Esophagus (tissue), 2 donors: ENCODE measurements at regions not wholly inside any gene's neighbourhood (a gene's known extent, or its start where the extent isn't known, plus 50 kb on each side); places are given as distances from the start of the nearest gene placed in this dataset.
"Not testable (repeated sequence)": the region's sequence is repeated elsewhere in the genome, so short reads cannot be mapped to it uniquely, and the experiment has no call there.

Source experiments
- H3K27ac ChIP-seq, 2 donors: one replicate each; pipeline ENCODE4 v1.5.1; 2013; ENCODE audit warnings: low read depth in 2 of 2, mild to moderate bottlenecking in 2 of 2, inconsistent platforms in 1 of 2, low read length in 1 of 2, moderate library complexity in 1 of 2
- H3K27me3 ChIP-seq, 2 donors: one replicate each; pipeline ENCODE4 v1.6.1; 2013; ENCODE audit warnings: low read length in 2 of 2, control low read depth in 1 of 2, mild to moderate bottlenecking in 1 of 2; ENCODE audit not compliant: insufficient read depth in 2 of 2, control insufficient read depth in 1 of 2
- H3K36me3 ChIP-seq, 2 donors: one replicate each; pipeline ENCODE4 v1.6.1; 2013; ENCODE audit warnings: low read length in 1 of 2; ENCODE audit not compliant: control insufficient read depth in 2 of 2, insufficient read depth in 2 of 2
- H3K4me1 ChIP-seq, 2 donors: one replicate each; pipeline ENCODE4 v1.6.1; 2013; ENCODE audit warnings: low read length in 1 of 2; ENCODE audit not compliant: control insufficient read depth in 2 of 2, insufficient read depth in 2 of 2
- H3K4me3 ChIP-seq, 2 donors: one replicate each; pipeline ENCODE4 v1.5.1; 2013; ENCODE audit warnings: low read length in 2 of 2, mild to moderate bottlenecking in 2 of 2, low read depth in 1 of 2, moderate library complexity in 1 of 2
- H3K9me3 ChIP-seq, 2 donors: one replicate each; pipeline ENCODE4 v1.6.1; 2013; ENCODE audit warnings: mild to moderate bottlenecking in 2 of 2, low read depth in 1 of 2, low read length in 1 of 2, moderate library complexity in 1 of 2; ENCODE audit not compliant: control insufficient read depth in 2 of 2, insufficient read depth in 1 of 2
- WGBS, 2 donors: extraction: QIAGEN DNeasy Blood & Tissue Kit; methylation state at CpG; one replicate each; pipeline ENCODE4 v1.1.7; 2013; 5-methylcytosine and 5-hydroxymethylcytosine counted together
- donor health status: healthy with polysubstance abuse.
- donor health status: Bipolar disorder and iron deficiency.

DNA sequence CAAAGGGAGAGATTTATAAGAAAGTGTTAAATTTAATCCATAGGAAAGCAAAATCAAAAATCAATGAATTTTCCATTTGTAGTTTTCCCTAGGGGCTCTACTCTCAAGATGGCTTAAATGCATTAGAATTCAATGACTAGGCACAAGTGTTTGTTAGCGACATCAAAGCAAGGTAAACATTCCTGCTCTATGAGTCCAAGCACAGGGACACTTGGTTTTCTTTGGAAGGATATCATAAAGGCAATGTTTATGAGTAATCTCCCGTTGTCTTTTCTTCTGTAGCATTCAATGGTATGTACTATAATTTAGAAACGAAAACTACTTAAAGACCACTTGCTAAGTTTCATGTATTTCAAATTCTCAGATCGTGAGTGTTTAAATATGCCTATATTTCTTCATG, 54.8 kb upstream of the ZNF717 start:
- 68 to 73% methylated on average over 4 of the region's 4 CpGs for WGBS, 2 donors
- not testable (repeated sequence) for H3K4me1 ChIP-seq, H3K27ac ChIP-seq, H3K9me3 ChIP-seq, H3K27me3 ChIP-seq, H3K36me3 ChIP-seq, H3K4me3 ChIP-seq

DNA sequence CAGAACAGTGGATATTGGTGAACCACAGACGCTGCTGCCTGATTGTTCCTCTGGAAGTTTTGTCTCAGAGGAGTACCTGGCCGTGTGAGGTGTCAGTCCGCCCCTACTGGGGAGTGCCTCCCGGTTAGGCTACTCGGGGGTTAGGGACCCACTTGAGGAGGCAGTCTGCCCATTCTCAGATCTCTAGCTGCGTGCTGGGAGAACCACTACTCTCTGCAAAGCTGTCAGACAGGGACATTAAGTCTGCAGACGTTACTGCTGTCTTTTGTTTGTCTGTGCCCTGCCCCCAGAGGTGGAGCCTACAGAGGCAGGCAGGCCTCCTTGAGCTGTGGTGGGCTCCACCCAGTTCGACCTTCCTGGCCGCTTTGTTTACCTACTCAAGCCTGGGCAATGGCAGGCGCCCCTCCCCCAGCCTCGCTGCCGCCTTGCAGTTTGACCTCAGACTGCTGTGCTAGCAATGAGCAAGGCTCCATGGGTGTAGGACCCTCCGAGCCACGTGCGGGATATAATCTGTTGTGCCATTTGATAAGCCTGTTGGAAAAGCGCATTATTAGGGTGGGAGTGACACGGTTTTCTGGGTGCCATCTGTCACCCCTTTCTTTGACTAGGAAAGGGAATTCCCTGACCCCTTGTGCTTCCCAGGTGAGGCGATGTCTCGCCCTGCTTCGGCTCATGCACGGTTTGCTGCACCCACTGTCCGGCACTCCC, 65.1 kb upstream of the ZNF717 start:
- not testable (repeated sequence) for H3K9me3 ChIP-seq, H3K4me3 ChIP-seq, H3K27ac ChIP-seq, H3K27me3 ChIP-seq, H3K36me3 ChIP-seq, H3K4me1 ChIP-seq
- WGBS, 2 donors: 61 to 62% methylated on average over 22 of the region's 22 CpGs

DNA sequence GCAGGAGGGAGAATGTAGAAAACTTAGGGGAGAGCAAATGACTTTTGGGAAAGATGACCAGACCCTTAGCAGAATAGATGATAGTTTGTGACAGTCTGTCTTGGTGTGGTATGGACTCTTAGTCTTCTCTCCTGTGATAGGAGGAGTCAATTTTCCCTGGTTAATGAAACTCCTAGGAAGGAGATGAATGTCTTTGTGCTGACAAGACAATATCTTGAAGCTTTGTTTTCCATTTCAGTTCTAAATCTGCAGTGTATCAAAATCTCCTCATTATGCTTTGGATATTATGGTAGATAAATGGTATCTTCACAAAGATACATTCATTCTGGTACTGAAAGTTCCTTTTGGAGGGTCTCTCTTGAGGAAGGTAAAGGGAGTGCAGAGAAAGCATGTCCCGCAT, 77.8 kb upstream of the ZNF717 start:
- WGBS, 2 donors: 81 to 87% methylated on average over 1 of the region's 1 CpG
- Histone ChIP-seq H3K36me3 (no peaks in the 10 kb centered on the region), H3K27ac (no peak overlapping the region), H3K27me3 (no peaks in the 10 kb centered on the region), H3K4me1 (no peaks in the 10 kb centered on the region), H3K9me3 (no peaks in the 10 kb centered on the region), H3K4me3 (no peak overlapping the region)

DNA sequence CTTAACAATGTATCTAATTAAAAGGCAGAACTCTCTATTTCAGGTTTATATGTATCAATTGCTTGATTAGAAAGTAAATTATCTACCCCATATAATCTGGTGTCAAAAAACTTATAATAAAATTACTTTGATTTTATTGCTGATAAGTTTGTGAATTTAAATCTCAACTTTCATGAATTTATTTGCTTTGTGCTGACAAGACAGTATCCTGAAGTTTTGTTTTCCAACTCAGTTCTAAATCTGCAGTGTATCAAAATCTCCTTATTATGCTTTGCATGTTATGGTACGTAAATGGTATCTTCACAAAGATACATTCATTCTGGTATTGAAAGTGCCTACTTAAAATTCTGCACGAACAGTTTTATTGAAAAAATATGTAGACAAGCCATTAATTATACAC, 78.5 kb upstream of the ZNF717 start:
- H3K4me1 ChIP-seq: no peaks in the 10 kb centered on the region
- H3K27ac ChIP-seq: no peak overlapping the region
- 51 to 59% methylated on average over 2 of the region's 2 CpGs for WGBS, 2 donors
- H3K36me3 ChIP-seq: no peaks in the 10 kb centered on the region
- no peaks in the 10 kb centered on the region for H3K27me3 ChIP-seq
- H3K9me3 ChIP-seq: no peaks in the 10 kb centered on the region
- no peak overlapping the region for H3K4me3 ChIP-seq

DNA sequence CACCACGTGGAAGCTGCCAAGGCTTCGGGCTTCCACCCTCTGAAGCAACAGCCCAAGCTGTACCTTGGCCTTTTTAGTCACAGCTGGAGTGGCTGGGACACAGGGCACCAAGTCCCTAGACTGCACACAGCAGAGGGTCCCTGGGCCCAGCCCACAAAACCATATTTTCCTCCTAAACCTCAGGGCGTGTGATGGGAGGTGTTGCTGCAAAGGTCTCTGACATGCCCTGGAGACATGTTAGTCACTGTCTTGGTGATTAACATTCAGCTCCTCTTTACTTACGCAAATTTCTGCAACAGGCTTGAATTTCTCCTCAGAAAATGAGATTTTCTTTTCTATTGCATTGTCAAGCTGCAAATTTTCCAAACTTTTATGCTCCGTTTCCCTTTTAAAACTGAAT, 98.4 kb upstream of the ZNF717 start:
- not testable (repeated sequence) for H3K9me3 ChIP-seq, H3K27ac ChIP-seq, H3K36me3 ChIP-seq, H3K4me3 ChIP-seq, H3K4me1 ChIP-seq, H3K27me3 ChIP-seq
- 71 to 73% methylated on average over 5 of the region's 5 CpGs for WGBS, 2 donors

DNA sequence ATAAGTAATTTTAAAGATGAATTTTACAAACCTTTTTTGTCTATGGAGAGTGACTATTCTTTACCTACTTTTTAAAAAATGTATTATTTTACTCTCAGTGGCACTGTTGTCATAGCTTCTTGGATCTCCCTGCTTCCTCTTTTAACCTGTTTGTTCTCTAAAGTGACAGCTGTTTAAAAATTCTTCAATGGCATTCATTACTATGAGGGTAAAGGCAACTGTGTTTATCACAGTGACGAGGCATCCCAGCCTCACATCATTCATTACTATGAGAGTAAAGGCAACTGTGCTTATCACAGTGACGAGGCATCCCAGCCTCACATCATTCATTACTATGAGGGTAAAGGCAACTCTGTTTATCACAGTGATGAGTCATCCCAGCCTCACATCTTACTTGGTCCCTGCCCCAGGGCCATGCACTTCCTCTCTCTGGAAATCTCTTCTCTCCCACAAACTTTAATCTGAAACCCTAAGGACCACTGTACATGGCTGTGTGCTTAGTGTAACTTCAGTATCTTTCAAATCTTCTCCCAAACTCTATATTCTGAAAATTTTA, 101.7 kb upstream of the ZNF717 start:
- Histone ChIP-seq H3K36me3 (no peaks in the 10 kb centered on the region), H3K27ac (no peak overlapping the region), H3K27me3 (no peaks in the 10 kb centered on the region), H3K4me3 (no peak overlapping the region), H3K9me3 (peaks cover 0 to 2% of the 10 kb centered on the region in 2 donors), H3K4me1 (no peaks in the 10 kb centered on the region)
- WGBS, 2 donors: 46 to 49% methylated on average over 2 of the region's 2 CpGs

DNA sequence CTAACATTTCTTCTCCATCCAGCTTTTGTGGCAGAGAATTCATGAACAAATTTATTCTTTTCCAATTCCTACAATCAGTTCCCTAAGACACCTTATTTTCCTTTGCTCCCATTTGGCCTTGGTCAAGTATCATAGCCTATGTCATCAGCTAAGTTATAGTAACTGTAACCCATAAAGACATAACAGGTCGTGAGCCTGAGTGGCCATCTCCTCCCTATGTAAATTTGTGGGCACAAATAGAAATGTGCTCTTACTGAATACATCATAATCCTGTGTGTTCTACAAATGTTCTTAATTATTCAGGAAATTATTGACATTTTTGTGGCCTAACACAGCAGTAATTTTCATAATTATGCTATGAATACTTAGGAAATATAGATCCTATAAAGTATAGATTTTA, 108.9 kb upstream of the ZNF717 start:
- Histone ChIP-seq H3K27me3 (no peaks in the 10 kb centered on the region), H3K9me3 (no peaks in the 10 kb centered on the region), H3K4me3 (no peak overlapping the region), H3K27ac (no peak overlapping the region), H3K4me1 (no peaks in the 10 kb centered on the region), H3K36me3 (no peaks in the 10 kb centered on the region)
- 38 to 43% methylated on average over 1 of the region's 1 CpG for WGBS, 2 donors

DNA sequence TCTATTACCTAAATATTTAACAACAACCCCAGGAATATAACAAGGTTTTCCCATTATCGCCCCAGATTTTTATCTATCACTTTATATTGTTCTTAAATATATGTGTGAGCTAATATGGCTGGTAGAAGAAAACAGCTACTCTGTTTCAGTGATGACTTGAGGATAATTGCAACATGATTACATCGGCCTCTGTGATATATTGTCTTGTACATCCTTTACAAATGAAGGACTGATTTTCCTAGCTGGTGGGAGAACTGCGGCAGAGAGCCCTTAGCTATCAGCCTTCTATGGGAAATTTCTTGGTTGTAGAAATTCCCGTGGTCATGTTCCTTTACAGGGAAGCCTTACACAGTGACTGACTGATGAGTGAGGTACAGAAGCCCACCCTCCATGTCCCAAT, 110.9 kb upstream of the ZNF717 start:
- no peak overlapping the region for H3K4me3 ChIP-seq
- 86 to 91% methylated on average over 4 of the region's 4 CpGs for WGBS, 2 donors
- H3K27ac ChIP-seq: no peak overlapping the region
- H3K9me3 ChIP-seq: no peaks in the 10 kb centered on the region
- H3K4me1 ChIP-seq: no peaks in the 10 kb centered on the region
- H3K36me3 ChIP-seq: no peaks in the 10 kb centered on the region
- no peaks in the 10 kb centered on the region for H3K27me3 ChIP-seq

DNA sequence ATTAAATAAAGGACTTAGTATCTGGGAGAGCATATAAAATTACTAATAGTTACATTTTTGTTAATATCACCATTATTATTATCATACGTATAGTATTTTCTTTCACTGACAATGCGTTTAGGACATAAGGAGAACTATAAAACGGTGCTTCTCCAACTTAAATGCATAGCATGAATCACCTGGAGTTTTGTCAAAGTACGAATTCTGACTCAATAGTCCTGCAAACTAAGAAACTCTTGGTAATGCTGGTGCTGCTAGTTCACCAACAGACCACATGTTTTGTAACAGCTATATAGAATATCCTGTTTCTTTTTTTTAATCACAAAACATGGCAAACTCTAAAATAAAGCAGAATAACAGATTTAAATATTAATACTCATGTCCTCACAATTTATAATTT, 116.1 kb upstream of the ZNF717 start:
- not testable (repeated sequence) for H3K9me3 ChIP-seq, H3K27me3 ChIP-seq, H3K4me1 ChIP-seq, H3K27ac ChIP-seq, H3K4me3 ChIP-seq, H3K36me3 ChIP-seq
- WGBS, 2 donors: 77 to 82% methylated on average over 4 of the region's 4 CpGs

DNA sequence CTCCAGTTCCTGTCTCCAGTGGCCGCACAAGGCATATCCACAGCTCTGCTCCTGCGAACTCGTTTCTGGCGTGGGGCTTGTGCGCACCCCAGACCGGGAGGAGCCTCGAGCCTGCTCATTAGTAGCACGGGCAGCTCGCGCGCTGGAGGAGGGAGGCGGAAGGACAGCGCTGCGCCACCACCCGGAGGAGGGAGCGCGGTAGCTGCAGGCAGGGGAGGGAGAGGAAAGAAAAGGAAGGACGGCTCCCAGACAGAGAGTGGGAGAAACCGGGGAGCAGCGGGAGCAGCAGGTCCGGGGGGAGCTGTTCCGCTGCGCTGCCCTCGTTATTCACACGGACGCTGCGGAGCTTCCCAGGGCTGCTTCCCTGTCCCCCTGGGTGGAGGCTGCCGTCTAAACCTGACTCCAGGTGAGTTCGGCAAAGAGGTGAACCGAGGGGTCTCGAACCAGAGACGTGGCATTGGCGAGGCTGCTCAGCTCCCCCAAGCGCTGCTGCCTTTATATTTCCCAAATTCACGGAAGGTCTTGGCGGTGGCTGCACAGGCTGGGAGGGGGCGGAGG, 121.3 kb upstream of the ZNF717 start:
- H3K4me1 ChIP-seq: peaks cover 0 to 7% of the 10 kb centered on the region in 2 donors
- peak overlapping the region in 1 of 2 donors; percentile 17 for H3K4me3 ChIP-seq
- WGBS, 2 donors: 5% methylated on average over 37 of the region's 37 CpGs
- no peaks in the 10 kb centered on the region for H3K27me3 ChIP-seq
- peaks cover 0 to 2% of the 10 kb centered on the region in 2 donors for H3K9me3 ChIP-seq
- H3K36me3 ChIP-seq: no peaks in the 10 kb centered on the region
- no peak overlapping the region for H3K27ac ChIP-seq
